Liver (tissue), 3 donors: ENCODE measurements at regions not wholly inside any gene's neighbourhood (a gene's known extent, or its start where the extent isn't known, plus 50 kb on each side); places are given as distances from the start of the nearest gene placed in this dataset.
A peak's percentile ranks its signal among the peaks of the same experiment; 100 is the strongest.

ENCODE experiments used
- HNF4A ChIP-seq, 2 donors: conservative IDR thresholded peaks; 2 replicates each; pipeline ENCODE4 v1.6.1; 2016; ENCODE audit warnings: antibody characterized with exemption in 2 of 2, mild to moderate bottlenecking in 2 of 2
- RAD21 ChIP-seq, 2 donors: IDR thresholded peaks; 2 replicates each; pipeline ENCODE4 v1.6.1; 2016; ENCODE audit warnings: antibody characterized with exemption in 2 of 2, mild to moderate bottlenecking in 2 of 2
- TF ChIP-seq, protein P1 (sequence below): fragments of 150-350 bp; IDR thresholded peaks from 2 replicates; pipeline ENCODE4 v1.5.1; 2017; ENCODE audit warnings: improper control_type of control experiment, low read depth, low read length; ENCODE audit not compliant: missing input control
- donor health status: healthy.
- donor health status: healthy.

DNA sequence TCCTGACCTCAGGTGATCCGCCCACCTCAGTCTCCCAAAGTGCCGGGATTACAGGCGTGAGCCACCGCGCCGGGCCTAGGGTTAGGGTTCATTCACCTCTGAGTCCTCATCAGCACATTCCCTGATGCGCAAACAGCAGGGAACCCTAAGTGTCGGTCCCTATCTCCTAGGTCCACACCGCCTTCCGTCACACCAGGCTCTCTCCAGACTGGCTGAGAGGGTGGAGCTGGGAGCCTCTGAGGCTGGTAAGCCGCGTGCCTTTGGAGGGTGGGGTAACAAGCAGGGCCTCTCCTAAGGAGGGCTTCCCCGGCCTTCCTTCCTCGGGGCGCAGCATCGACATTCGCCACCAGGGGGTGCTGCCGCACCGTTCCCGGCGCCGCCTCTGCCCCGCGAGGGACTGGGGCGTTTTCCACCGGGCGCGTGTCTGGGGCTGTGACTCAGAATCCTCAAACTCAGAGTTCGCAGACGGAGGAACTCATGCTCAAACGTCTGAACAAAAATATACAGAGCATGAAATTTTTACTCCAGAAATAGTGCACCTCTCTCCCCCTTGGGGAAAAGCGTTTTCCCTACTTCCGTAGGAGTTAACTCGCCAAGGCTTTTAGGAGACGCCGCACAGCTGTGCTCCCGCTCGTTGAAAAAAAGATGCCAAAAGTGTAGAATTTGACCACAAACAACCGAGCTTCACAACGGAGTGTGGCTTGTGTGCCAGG lies 63.9 kb upstream of the ASAP2 start:
- TF ChIP-seq, protein P1, sequence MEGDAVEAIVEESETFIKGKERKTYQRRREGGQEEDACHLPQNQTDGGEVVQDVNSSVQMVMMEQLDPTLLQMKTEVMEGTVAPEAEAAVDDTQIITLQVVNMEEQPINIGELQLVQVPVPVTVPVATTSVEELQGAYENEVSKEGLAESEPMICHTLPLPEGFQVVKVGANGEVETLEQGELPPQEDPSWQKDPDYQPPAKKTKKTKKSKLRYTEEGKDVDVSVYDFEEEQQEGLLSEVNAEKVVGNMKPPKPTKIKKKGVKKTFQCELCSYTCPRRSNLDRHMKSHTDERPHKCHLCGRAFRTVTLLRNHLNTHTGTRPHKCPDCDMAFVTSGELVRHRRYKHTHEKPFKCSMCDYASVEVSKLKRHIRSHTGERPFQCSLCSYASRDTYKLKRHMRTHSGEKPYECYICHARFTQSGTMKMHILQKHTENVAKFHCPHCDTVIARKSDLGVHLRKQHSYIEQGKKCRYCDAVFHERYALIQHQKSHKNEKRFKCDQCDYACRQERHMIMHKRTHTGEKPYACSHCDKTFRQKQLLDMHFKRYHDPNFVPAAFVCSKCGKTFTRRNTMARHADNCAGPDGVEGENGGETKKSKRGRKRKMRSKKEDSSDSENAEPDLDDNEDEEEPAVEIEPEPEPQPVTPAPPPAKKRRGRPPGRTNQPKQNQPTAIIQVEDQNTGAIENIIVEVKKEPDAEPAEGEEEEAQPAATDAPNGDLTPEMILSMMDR = peak; percentile 94
- TF ChIP-seq HNF4A (conservative IDR thresholded peaks at IDR 0.05) (no peak), RAD21 (IDR thresholded peaks at IDR 0.05) (peak; percentile 98 to 99)
